ENCODE measurements at regions not wholly inside any gene's neighbourhood (a gene's known extent, or its start where the extent isn't known, plus 50 kb on each side); places are given as distances from the start of the nearest gene placed in this dataset.
"Not testable (repeated sequence)": the region's sequence is repeated elsewhere in the genome, so short reads cannot be mapped to it uniquely, and the experiment has no call there.

- Histone ChIP-seq H3K36me3 (ENCODE audit: insufficient read depth, low read length) (no peaks in the 10 kb centered on the region), H3K4me3 (no peak overlapping the region), H3K27ac (no peak overlapping the region), H3K9ac (ENCODE audit: insufficient read length) (no peak overlapping the region), H3K9me3 (ENCODE audit: low read depth, low read length) (no peaks in the 10 kb centered on the region)
- DNase-seq (ENCODE audit: low read depth, low spot score) = no peak
- TF ChIP-seq EZH2 (IDR thresholded peaks at IDR 0.05) (no peak), FOXP2 (optimal IDR thresholded peaks at IDR 0.05; ENCODE audit: control extremely low read depth, extremely low read length, insufficient read depth) (no peak), POLR2AphosphoS5 (IDR thresholded peaks at IDR 0.05; ENCODE audit: borderline replicate concordance, low read depth, low read length) (no peak)
These were observed 1057.2 kb upstream of the EDIL3 start for GRCh38 chr5:85441853-85442252.

- no peak overlapping the region for H3K27ac ChIP-seq
- TF ChIP-seq POLR2AphosphoS5 (IDR thresholded peaks at IDR 0.05; ENCODE audit: borderline replicate concordance, low read depth, low read length) = no peak
- no peak for TF ChIP-seq EZH2 (IDR thresholded peaks at IDR 0.05)
- TF ChIP-seq FOXP2 (optimal IDR thresholded peaks at IDR 0.05; ENCODE audit: control extremely low read depth, extremely low read length, insufficient read depth) = no peak
- no peak overlapping the region for H3K9ac ChIP-seq (ENCODE audit: insufficient read length)
- DNase-seq (ENCODE audit: low read depth, low spot score) = no peak
- no peak overlapping the region for H3K4me3 ChIP-seq
- H3K9me3 ChIP-seq (ENCODE audit: low read depth, low read length) = no peaks in the 10 kb centered on the region
- no peaks in the 10 kb centered on the region for H3K36me3 ChIP-seq (ENCODE audit: insufficient read depth, low read length)
These were observed 1067.8 kb upstream of the EDIL3 start for GRCh38 chr5:85452322-85453025.

DNA sequence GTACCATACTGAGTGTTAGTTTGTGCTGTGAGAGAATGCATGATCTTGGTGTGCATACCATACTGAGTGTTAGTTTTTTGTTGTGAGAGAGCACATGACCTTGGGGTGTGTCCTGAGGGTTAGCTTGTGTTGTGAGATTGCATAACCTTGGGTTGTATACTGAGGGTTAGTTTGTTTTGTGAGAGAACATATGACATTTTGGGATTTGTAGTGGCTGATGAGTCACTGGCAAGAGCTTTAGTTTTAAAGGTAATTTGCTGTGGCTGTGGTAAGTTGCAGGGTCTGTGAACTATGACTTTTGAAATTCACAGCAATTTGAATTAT lies 1068.3 kb upstream of the EDIL3 start:
- Histone ChIP-seq H3K9me3 (ENCODE audit: low read depth, low read length) (no peaks in the 10 kb centered on the region), H3K4me3 (no peak overlapping the region)
- TF ChIP-seq EZH2 (IDR thresholded peaks at IDR 0.05) = no peak
- no peak for TF ChIP-seq POLR2AphosphoS5 (IDR thresholded peaks at IDR 0.05; ENCODE audit: borderline replicate concordance, low read depth, low read length)
- no peak for TF ChIP-seq FOXP2 (optimal IDR thresholded peaks at IDR 0.05; ENCODE audit: control extremely low read depth, extremely low read length, insufficient read depth)

GRCh38 chr5:85458319-85458718 lies 1073.6 kb upstream of the EDIL3 start:
- H3K4me3 ChIP-seq = no peak overlapping the region
- no peak overlapping the region for H3K9ac ChIP-seq (ENCODE audit: insufficient read length)
- H3K9me3 ChIP-seq (ENCODE audit: low read depth, low read length) = no peaks in the 10 kb centered on the region
- no peaks in the 10 kb centered on the region for H3K36me3 ChIP-seq (ENCODE audit: insufficient read depth, low read length)
- TF ChIP-seq POLR2AphosphoS5 (IDR thresholded peaks at IDR 0.05; ENCODE audit: borderline replicate concordance, low read depth, low read length) (no peak), EZH2 (IDR thresholded peaks at IDR 0.05) (no peak), FOXP2 (optimal IDR thresholded peaks at IDR 0.05; ENCODE audit: control extremely low read depth, extremely low read length, insufficient read depth) (no peak)
- no peak overlapping the region for H3K27ac ChIP-seq
- DNase-seq (ENCODE audit: low read depth, low spot score) = no peak

More for the DNA sequence above, 1068.3 kb upstream of the EDIL3 start:
- Histone ChIP-seq H3K36me3 (ENCODE audit: insufficient read depth, low read length) (no peaks in the 10 kb centered on the region), H3K9ac (ENCODE audit: insufficient read length) (no peak overlapping the region), H3K27ac (no peak overlapping the region)
- no peak for DNase-seq (ENCODE audit: low read depth, low spot score)

DNA sequence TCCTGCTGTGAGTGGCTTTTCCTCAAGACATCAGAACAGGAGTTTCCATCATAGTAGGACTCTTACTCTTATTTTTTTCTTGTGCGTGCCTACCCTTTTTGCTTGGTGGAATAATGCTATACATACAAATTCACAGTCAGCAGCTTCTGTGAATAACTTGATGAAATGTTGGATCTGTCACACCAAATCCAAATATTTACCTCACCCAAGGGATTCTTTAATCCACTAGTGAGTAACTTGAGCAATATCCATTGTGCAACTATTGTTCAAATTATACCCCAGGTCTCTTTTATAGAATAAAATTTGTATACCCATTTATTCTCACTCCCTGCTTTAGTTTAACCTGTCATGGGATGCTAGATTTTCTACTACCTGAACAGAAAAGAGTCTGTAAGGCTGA lies 1078.3 kb upstream of the EDIL3 start:
- DNase-seq (ENCODE audit: low read depth, low spot score) = no peak
- H3K36me3 ChIP-seq (ENCODE audit: insufficient read depth, low read length) = no peaks in the 10 kb centered on the region
- no peak overlapping the region for H3K27ac ChIP-seq
- H3K9ac ChIP-seq (ENCODE audit: insufficient read length) = no peak overlapping the region
- H3K9me3 ChIP-seq (ENCODE audit: low read depth, low read length) = no peaks in the 10 kb centered on the region
- no peak for TF ChIP-seq EZH2 (IDR thresholded peaks at IDR 0.05)
- TF ChIP-seq FOXP2 (optimal IDR thresholded peaks at IDR 0.05; ENCODE audit: control extremely low read depth, extremely low read length, insufficient read depth) = no peak
- no peak for TF ChIP-seq POLR2AphosphoS5 (IDR thresholded peaks at IDR 0.05; ENCODE audit: borderline replicate concordance, low read depth, low read length)
- H3K4me3 ChIP-seq = no peak overlapping the region

DNA sequence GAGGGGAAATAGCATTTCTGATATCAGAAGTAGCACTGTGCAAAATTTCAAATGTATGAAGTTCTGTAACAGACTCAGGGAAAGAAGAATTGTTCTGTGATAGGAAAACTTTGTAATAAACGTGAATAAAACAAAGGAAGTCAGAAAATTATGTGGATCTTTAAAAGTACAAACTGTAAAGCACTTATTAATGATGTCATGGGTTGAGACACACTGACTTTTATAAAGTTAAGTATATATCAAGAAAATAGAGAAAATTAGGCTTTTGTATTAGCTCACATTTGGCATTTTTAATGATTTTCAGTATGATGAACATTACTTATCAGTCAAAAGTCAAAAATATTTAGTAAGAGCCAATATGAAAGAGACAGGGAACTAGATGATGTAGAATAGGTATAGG lies 1081.7 kb upstream of the EDIL3 start:
- Histone ChIP-seq H3K9me3 (ENCODE audit: low read depth, low read length) (no peaks in the 10 kb centered on the region), H3K36me3 (ENCODE audit: insufficient read depth, low read length) (no peaks in the 10 kb centered on the region), H3K9ac (ENCODE audit: insufficient read length) (no peak overlapping the region), H3K27ac (no peak overlapping the region), H3K4me3 (no peak overlapping the region)
- DNase-seq (ENCODE audit: low read depth, low spot score) = no peak
- TF ChIP-seq POLR2AphosphoS5 (IDR thresholded peaks at IDR 0.05; ENCODE audit: borderline replicate concordance, low read depth, low read length) (no peak), FOXP2 (optimal IDR thresholded peaks at IDR 0.05; ENCODE audit: control extremely low read depth, extremely low read length, insufficient read depth) (no peak), EZH2 (IDR thresholded peaks at IDR 0.05) (no peak)

DNA sequence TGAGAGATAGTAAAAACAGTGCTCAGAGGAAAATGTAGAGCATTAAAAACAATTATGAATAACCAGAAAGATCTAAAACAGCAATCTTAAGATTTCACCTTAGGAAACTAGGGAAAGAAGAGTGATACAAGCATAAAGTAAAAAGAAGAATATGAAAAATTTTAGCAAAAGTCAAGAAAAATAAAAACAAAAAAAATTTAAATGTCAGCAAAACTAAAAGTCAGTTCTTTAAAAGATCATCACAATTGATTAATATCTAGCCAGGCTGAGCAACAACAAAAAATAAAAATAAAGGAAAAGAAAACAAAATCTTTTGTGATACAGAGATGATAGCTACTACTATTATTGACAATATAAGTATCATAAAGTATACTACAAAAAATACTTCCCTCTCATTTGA lies 1088.1 kb upstream of the EDIL3 start:
- TF ChIP-seq POLR2AphosphoS5 (IDR thresholded peaks at IDR 0.05; ENCODE audit: borderline replicate concordance, low read depth, low read length) = no peak
- TF ChIP-seq FOXP2 (optimal IDR thresholded peaks at IDR 0.05; ENCODE audit: control extremely low read depth, extremely low read length, insufficient read depth) = no peak
- TF ChIP-seq EZH2 (IDR thresholded peaks at IDR 0.05) = no peak
- Histone ChIP-seq H3K9ac (ENCODE audit: insufficient read length) (no peak overlapping the region), H3K9me3 (ENCODE audit: low read depth, low read length) (no peaks in the 10 kb centered on the region), H3K4me3 (no peak overlapping the region), H3K36me3 (ENCODE audit: insufficient read depth, low read length) (no peaks in the 10 kb centered on the region), H3K27ac (no peak overlapping the region)
- DNase-seq (ENCODE audit: low read depth, low spot score) = no peak

DNA sequence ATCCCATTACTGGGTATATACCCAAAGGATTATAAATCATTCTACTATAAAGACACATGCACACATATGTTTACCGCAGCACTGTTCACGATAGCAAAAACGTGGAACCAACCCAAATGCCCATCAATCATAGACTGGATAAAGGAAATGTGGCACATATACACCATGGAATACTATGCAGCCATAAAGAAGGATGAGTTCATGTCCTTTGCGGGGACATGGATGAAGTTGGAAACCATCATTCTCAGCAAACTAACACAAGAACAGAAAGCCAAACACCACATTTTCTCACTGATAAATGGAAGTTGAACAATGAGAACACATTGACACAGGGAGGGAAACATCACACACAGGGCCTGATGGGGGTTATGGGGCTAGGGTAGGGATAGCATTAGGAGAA lies 1090.5 kb upstream of the EDIL3 start:
- H3K27ac ChIP-seq; H3K9me3 ChIP-seq (ENCODE audit: low read depth, low read length); DNase-seq (ENCODE audit: low read depth, low spot score); H3K9ac ChIP-seq (ENCODE audit: insufficient read length); H3K36me3 ChIP-seq (ENCODE audit: insufficient read depth, low read length); H3K4me3 ChIP-seq: not testable (repeated sequence)

GRCh38 chr5:85476617-85477016 lies 1091.9 kb upstream of the EDIL3 start:
- H3K9me3 ChIP-seq (ENCODE audit: low read depth, low read length) = no peaks in the 10 kb centered on the region
- no peak overlapping the region for H3K4me3 ChIP-seq
- TF ChIP-seq EZH2 (IDR thresholded peaks at IDR 0.05) (no peak), FOXP2 (optimal IDR thresholded peaks at IDR 0.05; ENCODE audit: control extremely low read depth, extremely low read length, insufficient read depth) (no peak), POLR2AphosphoS5 (IDR thresholded peaks at IDR 0.05; ENCODE audit: borderline replicate concordance, low read depth, low read length) (no peak)
- no peaks in the 10 kb centered on the region for H3K36me3 ChIP-seq (ENCODE audit: insufficient read depth, low read length)
- no peak overlapping the region for H3K27ac ChIP-seq
- no peak overlapping the region for H3K9ac ChIP-seq (ENCODE audit: insufficient read length)
- no peak for DNase-seq (ENCODE audit: low read depth, low spot score)
